Activated T-helper 17 cell treated with anti-CD3 and anti-CD28 coated beads, Interleukin-2, amount 50 U/mL, for 72 hours (primary cell): ENCODE measurements at regions not wholly inside any gene's neighbourhood (a gene's known extent, or its start where the extent isn't known, plus 50 kb on each side); places are given as distances from the start of the nearest gene placed in this dataset.
"Not testable (repeated sequence)": the region's sequence is repeated elsewhere in the genome, so short reads cannot be mapped to it uniquely, and the experiment has no call there.

Experiments
- ATAC-seq: fragments of 150-1000 bp; cut with Tn5 transposase; replicated peaks from 2 replicates; pipeline ENCODE4 v1.10.0; 2021; ENCODE audit warnings: mild to moderate bottlenecking, moderate library complexity
- H3K27ac Mint-ChIP-seq: one replicate; pipeline ENCODE4 v1.8.0; 2022; ENCODE audit warnings: mixed read lengths
- H3K27me3 Mint-ChIP-seq: one replicate; pipeline ENCODE4 v1.8.0; 2022; ENCODE audit warnings: mixed read lengths
- H3K36me3 Mint-ChIP-seq: one replicate; pipeline ENCODE4 v1.8.0; 2022; ENCODE audit warnings: low read depth, mild to moderate bottlenecking, mixed read lengths
- H3K4me1 Mint-ChIP-seq: one replicate; pipeline ENCODE4 v1.8.0; 2022; ENCODE audit warnings: mixed read lengths
- H3K4me3 Mint-ChIP-seq: one replicate; pipeline ENCODE4 v1.8.0; 2022; ENCODE audit warnings: mild to moderate bottlenecking, mixed read lengths
- H3K9me3 Mint-ChIP-seq: one replicate; pipeline ENCODE4 v1.8.0; 2022; ENCODE audit warnings: mixed read lengths

- Mint-ChIP-seq H3K4me3 (no peak overlapping the region), H3K27ac (no peak overlapping the region), H3K9me3 (no peaks in the 10 kb centered on the region), H3K36me3 (no peaks in the 10 kb centered on the region), H3K4me1 (no peaks in the 10 kb centered on the region), H3K27me3 (peaks cover 4% of the 10 kb centered on the region)
- ATAC-seq, result no peak
Observed at GRCh38 chr21:33140288-33140687, 70.3 kb downstream of the OLIG1 start.

GRCh38 chr21:33146467-33146866, 76.5 kb downstream of the OLIG1 start:
- Mint-ChIP-seq H3K9me3 (no peaks in the 10 kb centered on the region), H3K4me1 (no peaks in the 10 kb centered on the region), H3K36me3 (no peaks in the 10 kb centered on the region), H3K27ac (peak overlapping the region; percentile 33), H3K4me3 (no peak overlapping the region), H3K27me3 (peaks cover 14% of the 10 kb centered on the region)
- no peak for ATAC-seq

GRCh38 chr21:33149181-33149580, 79.2 kb downstream of the OLIG1 start:
- ATAC-seq, result no peak
- Mint-ChIP-seq H3K36me3 (no peaks in the 10 kb centered on the region), H3K27me3 (peaks cover 14% of the 10 kb centered on the region), H3K27ac (no peak overlapping the region), H3K9me3 (no peaks in the 10 kb centered on the region), H3K4me3 (no peak overlapping the region), H3K4me1 (no peaks in the 10 kb centered on the region)

GRCh38 chr21:33150968-33151367, 78.8 kb upstream of the IFNAR2 start:
- not testable (repeated sequence) for H3K4me3 Mint-ChIP-seq, H3K27ac Mint-ChIP-seq, H3K4me1 Mint-ChIP-seq, ATAC-seq, H3K9me3 Mint-ChIP-seq, H3K36me3 Mint-ChIP-seq
- peaks cover 14% of the 10 kb centered on the region for H3K27me3 Mint-ChIP-seq

- Mint-ChIP-seq H3K27ac (no peak overlapping the region), H3K4me1 (no peaks in the 10 kb centered on the region), H3K9me3 (no peaks in the 10 kb centered on the region), H3K4me3 (no peak overlapping the region), H3K36me3 (no peaks in the 10 kb centered on the region), H3K27me3 (peaks cover 10% of the 10 kb centered on the region)
- no peak for ATAC-seq
Observed at GRCh38 chr21:33151941-33152731, 77.6 kb upstream of the IFNAR2 start.

GRCh38 chr21:33152732-33153130, 77.0 kb upstream of the IFNAR2 start:
- no peak overlapping the region for H3K4me3 Mint-ChIP-seq
- H3K4me1 Mint-ChIP-seq, result no peaks in the 10 kb centered on the region
- no peaks in the 10 kb centered on the region for H3K36me3 Mint-ChIP-seq
- no peaks in the 10 kb centered on the region for H3K9me3 Mint-ChIP-seq
- H3K27me3 Mint-ChIP-seq, result peaks cover 13% of the 10 kb centered on the region
- no peak for ATAC-seq
- H3K27ac Mint-ChIP-seq, result no peak overlapping the region

- H3K4me3 Mint-ChIP-seq, result no peak overlapping the region
- no peak overlapping the region for H3K27ac Mint-ChIP-seq
- peaks cover 21% of the 10 kb centered on the region for H3K27me3 Mint-ChIP-seq
- H3K4me1 Mint-ChIP-seq, result no peaks in the 10 kb centered on the region
- peaks cover 4% of the 10 kb centered on the region for H3K9me3 Mint-ChIP-seq
- no peaks in the 10 kb centered on the region for H3K36me3 Mint-ChIP-seq
- no peak for ATAC-seq
Observed at GRCh38 chr21:33155005-33155404, 74.7 kb upstream of the IFNAR2 start.

- Mint-ChIP-seq H3K36me3 (no peaks in the 10 kb centered on the region), H3K27me3 (peaks cover 21% of the 10 kb centered on the region), H3K4me1 (no peaks in the 10 kb centered on the region)
Observed at GRCh38 chr21:33155422-33155821, 74.3 kb upstream of the IFNAR2 start.

GRCh38 chr21:33157303-33157702, 72.4 kb upstream of the IFNAR2 start:
- no peak overlapping the region for H3K4me3 Mint-ChIP-seq
- ATAC-seq, result no peak
- H3K4me1 Mint-ChIP-seq, result no peaks in the 10 kb centered on the region
- no peak overlapping the region for H3K27ac Mint-ChIP-seq
- H3K27me3 Mint-ChIP-seq, result peaks cover 18% of the 10 kb centered on the region
- H3K9me3 Mint-ChIP-seq, result peaks cover 4% of the 10 kb centered on the region
- H3K36me3 Mint-ChIP-seq, result no peaks in the 10 kb centered on the region

More at GRCh38 chr21:33155422-33155821, 74.3 kb upstream of the IFNAR2 start:
- peaks cover 4% of the 10 kb centered on the region for H3K9me3 Mint-ChIP-seq
- no peak overlapping the region for H3K27ac Mint-ChIP-seq
- no peak for ATAC-seq
- no peak overlapping the region for H3K4me3 Mint-ChIP-seq

GRCh38 chr21:33158654-33159053, 71.1 kb upstream of the IFNAR2 start:
- H3K27me3 Mint-ChIP-seq, result peaks cover 18% of the 10 kb centered on the region

GRCh38 chr21:33162436-33162951, 67.2 kb upstream of the IFNAR2 start:
- no peaks in the 10 kb centered on the region for H3K36me3 Mint-ChIP-seq
- H3K9me3 Mint-ChIP-seq, result peaks cover 4% of the 10 kb centered on the region
- H3K27me3 Mint-ChIP-seq, result peaks cover 15% of the 10 kb centered on the region
- no peak for ATAC-seq
- no peak overlapping the region for H3K27ac Mint-ChIP-seq
- no peak overlapping the region for H3K4me3 Mint-ChIP-seq
- no peaks in the 10 kb centered on the region for H3K4me1 Mint-ChIP-seq

More at GRCh38 chr21:33158654-33159053, 71.1 kb upstream of the IFNAR2 start:
- no peaks in the 10 kb centered on the region for H3K4me1 Mint-ChIP-seq
- H3K27ac Mint-ChIP-seq, result no peak overlapping the region
- ATAC-seq, result no peak
- no peak overlapping the region for H3K4me3 Mint-ChIP-seq
- H3K36me3 Mint-ChIP-seq, result no peaks in the 10 kb centered on the region
- H3K9me3 Mint-ChIP-seq, result peaks cover 4% of the 10 kb centered on the region

GRCh38 chr21:33168886-33169285, 60.9 kb upstream of the IFNAR2 start:
- H3K36me3 Mint-ChIP-seq, result no peaks in the 10 kb centered on the region

GRCh38 chr21:33169359-33169758, 60.4 kb upstream of the IFNAR2 start:
- peaks cover 9% of the 10 kb centered on the region for H3K27me3 Mint-ChIP-seq

More at GRCh38 chr21:33168886-33169285, 60.9 kb upstream of the IFNAR2 start:
- H3K27ac Mint-ChIP-seq, result no peak overlapping the region
- H3K27me3 Mint-ChIP-seq, result peaks cover 9% of the 10 kb centered on the region
- no peak for ATAC-seq
- no peak overlapping the region for H3K4me3 Mint-ChIP-seq
- no peaks in the 10 kb centered on the region for H3K4me1 Mint-ChIP-seq
- no peaks in the 10 kb centered on the region for H3K9me3 Mint-ChIP-seq

GRCh38 chr21:33171616-33172169, 58.0 kb upstream of the IFNAR2 start:
- Mint-ChIP-seq H3K4me1 (no peaks in the 10 kb centered on the region), H3K4me3 (no peak overlapping the region), H3K9me3 (no peaks in the 10 kb centered on the region), H3K27me3 (peaks cover 7% of the 10 kb centered on the region), H3K27ac (no peak overlapping the region), H3K36me3 (no peaks in the 10 kb centered on the region)
- ATAC-seq, result no peak

More at GRCh38 chr21:33169359-33169758, 60.4 kb upstream of the IFNAR2 start:
- H3K4me1 Mint-ChIP-seq, result no peaks in the 10 kb centered on the region
- H3K27ac Mint-ChIP-seq, result no peak overlapping the region
- no peaks in the 10 kb centered on the region for H3K9me3 Mint-ChIP-seq
- no peak overlapping the region for H3K4me3 Mint-ChIP-seq
- no peak for ATAC-seq
- H3K36me3 Mint-ChIP-seq, result no peaks in the 10 kb centered on the region

- H3K27ac Mint-ChIP-seq, result no peak overlapping the region
- H3K9me3 Mint-ChIP-seq, result no peaks in the 10 kb centered on the region
- H3K27me3 Mint-ChIP-seq, result no peaks in the 10 kb centered on the region
- no peak overlapping the region for H3K4me3 Mint-ChIP-seq
- no peaks in the 10 kb centered on the region for H3K36me3 Mint-ChIP-seq
- ATAC-seq, result no peak
- no peaks in the 10 kb centered on the region for H3K4me1 Mint-ChIP-seq
Observed at GRCh38 chr21:33174756-33175155, 55.0 kb upstream of the IFNAR2 start.
